K562 (cell line): ENCODE measurements at regions not wholly inside any gene's neighbourhood (a gene's known extent, or its start where the extent isn't known, plus 50 kb on each side); places are given as distances from the start of the nearest gene placed in this dataset.

Experiments used
- ATAC-seq: fragments of 200-7000 bp; cut with Tn5 transposase; 3 replicates; pipeline ENCODE4 v1.9.1; 2020; ENCODE audit warnings: moderate library complexity
- BruUV-seq: library from RNA; stranded (reverse); fragments of 400-500 nt; replicated peaks from 2 replicates; lab custom pipeline; 2021; lab: Mats Ljungman, UMichigan
- CTCF ChIA-PET: fragments of 300-600 bp; formaldehyde crosslinking; extraction: SDS; loops from one replicate; lab custom pipeline; 2021; ENCODE audit warnings: low intra/inter-chr PET ratio; lab: Yijun Ruan, JAX
- POLR2A ChIA-PET: fragments of 300-600, 350-650 bp; sonication (Branson Sonifier 250); formaldehyde crosslinking; extraction: SDS; loops from one replicate; lab custom pipeline; 2021; ENCODE audit warnings: antibody characterized with exemption, inconsistent platforms; lab: Yijun Ruan, JAX
- DNase-seq, 4 experiments: peaks; one replicate each; pipeline versions ENCODE4 v3.0.0 to v3.0.0-alpha.2; 2011 to 2018; ENCODE audit warnings: low spot score in 3 of 4, mixed read lengths in 3 of 4; ENCODE audit errors: extremely low read depth in 1 of 4
- FAIRE-seq: peaks from 2 replicates; lab custom pipeline; 2011; peaks lifted over from hg19 to GRCh38; lab: Jason Lieb, UNC
- H2AFZ ChIP-seq: 2 replicates; pipeline ENCODE4 v1.6.0; 2011; ENCODE audit warnings: low read depth, low read length, control low read depth, inconsistent platforms
- H3K27ac ChIP-seq: fragments of 200-600 bp; 3 replicates; pipeline ENCODE4 v1.8.0; 2011; ENCODE audit warnings: low read depth, mild to moderate bottlenecking, control low read depth, inconsistent platforms, low read length, moderate library complexity, mixed read lengths; ENCODE audit errors: extremely low read depth
- H3K27me3 ChIP-seq, 2 experiments: fragments of 300-600 bp in 1 of 2; 2 replicates in 1 of 2; 3 replicates in 1 of 2; pipeline versions ENCODE4 v1.6.0 to v1.8.0; 2011; ENCODE audit warnings: inconsistent platforms in 2 of 2, low read length in 2 of 2, mild to moderate bottlenecking in 1 of 2, mixed read lengths in 1 of 2, moderate library complexity in 1 of 2; ENCODE audit not compliant: control insufficient read depth in 2 of 2, insufficient read depth in 2 of 2
- H3K36me3 ChIP-seq: fragments of 300-600 bp; 3 replicates; pipeline ENCODE4 v1.8.0; 2011; ENCODE audit warnings: mild to moderate bottlenecking, low read length, inconsistent platforms; ENCODE audit not compliant: control insufficient read depth, insufficient read depth
- H3K4me1 ChIP-seq, 2 experiments: fragments of 200-600 bp in 1 of 2; replicated peaks in 1 of 2; 2 replicates in 1 of 2; 3 replicates in 1 of 2; pipeline versions ENCODE4 v1.5.1 to v1.8.0; 2011; ENCODE audit warnings: inconsistent platforms in 2 of 2, low read length in 2 of 2, mild to moderate bottlenecking in 1 of 2, mixed read lengths in 1 of 2, moderate library complexity in 1 of 2; ENCODE audit not compliant: control insufficient read depth in 2 of 2, insufficient read depth in 2 of 2
- H3K4me2 ChIP-seq: 2 replicates; pipeline ENCODE4 v1.6.1; 2011; ENCODE audit warnings: low read length, control low read depth, inconsistent platforms, mixed read lengths; ENCODE audit not compliant: insufficient read depth
- H3K4me3 ChIP-seq: fragments of 200-600 bp; sonication (generic), shearing (Covaris generic); 2 replicates; pipeline ENCODE4 v1.5.1; 2016; ENCODE audit warnings: control low read depth, inconsistent platforms
- H3K79me2 ChIP-seq: fragments of 200-600 bp; 3 replicates; pipeline ENCODE4 v1.8.0; 2011; ENCODE audit warnings: low read length, inconsistent platforms; ENCODE audit not compliant: control insufficient read depth, insufficient read depth
- H3K9ac ChIP-seq, 2 experiments: 2 replicates each; pipeline versions ENCODE4 v1.6.0 to v1.6.1; 2011; ENCODE audit warnings: low read depth in 2 of 2, low read length in 2 of 2, control low read depth in 1 of 2, inconsistent platforms in 1 of 2, mild to moderate bottlenecking in 1 of 2, mixed read lengths in 1 of 2; ENCODE audit not compliant: insufficient read depth in 1 of 2
- H3K9me1 ChIP-seq: one replicate; pipeline ENCODE4 v1.6.0; 2011; ENCODE audit warnings: inconsistent platforms, mild to moderate bottlenecking, low read length, moderate library complexity; ENCODE audit not compliant: control insufficient read depth, insufficient read depth
- H3K9me3 ChIP-seq: replicated peaks from 2 replicates; pipeline ENCODE4 v1.5.1; 2011; ENCODE audit warnings: low read depth, low read length, inconsistent platforms; ENCODE audit not compliant: control insufficient read depth, insufficient read depth
- H4K20me1 ChIP-seq: replicated peaks from 2 replicates; pipeline ENCODE4 v1.6.1; 2011; ENCODE audit warnings: low read length, inconsistent platforms, mixed read lengths; ENCODE audit not compliant: control insufficient read depth, insufficient read depth
- CBFB ChIP-seq: sonication (generic); formaldehyde crosslinking; IDR thresholded peaks from 2 replicates; pipeline ENCODE4 v1.4.0; 2020; ENCODE audit warnings: mild to moderate bottlenecking, missing genetic modification reagents
- DLX4 ChIP-seq: fragments of 250-450 bp; sonication (Bioruptor Pico); IDR thresholded peaks from 2 replicates; pipeline ENCODE4 v1.6.1; 2021; ENCODE audit warnings: mild to moderate bottlenecking
- HMG20A ChIP-seq: fragments of 450-650 bp; formaldehyde crosslinking; conservative IDR thresholded peaks from 2 replicates; pipeline ENCODE4 v1.4.0; 2020; ENCODE audit warnings: mild to moderate bottlenecking, mixed read lengths
- RUNX1 ChIP-seq: sonication (generic); IDR thresholded peaks from 2 replicates; pipeline ENCODE4 v1.6.1; 2016; ENCODE audit warnings: antibody characterized with exemption, low read depth
- TAF1 ChIP-seq: IDR thresholded peaks from 2 replicates; pipeline ENCODE4 v1.6.1; 2011; ENCODE audit warnings: mild to moderate bottlenecking, low read length, moderate library complexity; ENCODE audit not compliant: insufficient read depth, control insufficient read depth, severe bottlenecking; ENCODE audit errors: extremely low read depth
- ZNF217 ChIP-seq: sonication (generic); formaldehyde crosslinking; IDR thresholded peaks from 2 replicates; pipeline ENCODE4 v1.8.0; 2022; ENCODE audit warnings: mild to moderate bottlenecking, missing genetic modification reagents
- ZNF253 ChIP-seq: fragments of 250-450 bp; sonication (Bioruptor Pico); conservative IDR thresholded peaks from 2 replicates; pipeline ENCODE4 v1.6.1; 2021; ENCODE audit warnings: mild to moderate bottlenecking
- ZNF695 ChIP-seq: fragments of 450-650 bp; formaldehyde crosslinking; IDR thresholded peaks from 2 replicates; pipeline ENCODE4 v1.4.0; 2020; ENCODE audit warnings: mild to moderate bottlenecking, moderate library complexity
- WGBS: fragments of 100-300 bp; shearing (Covaris generic); methylation state at CpG from one replicate; pipeline ENCODE4 v1.1.6; 2016; ENCODE audit warnings: low coverage, mixed read lengths; ENCODE audit not compliant: insufficient coverage; ENCODE audit errors: missing lambda C conversion rate; 5-methylcytosine and 5-hydroxymethylcytosine counted together
- in situ Hi-C: fragments of 300-500 bp; cut with MboI; formaldehyde crosslinking; loops from 4 replicates; pipeline ENCODE4 v1.15.0; 2018; ENCODE audit warnings: inconsistent platforms, mixed read lengths
- intact Hi-C: fragments of 100-400 bp; cut with micrococcal nuclease; formaldehyde crosslinking; loops from 2 replicates; pipeline ENCODE4 v1.14.2; 2022
- TF ChIP-seq, protein P1 (sequence below), 3 experiments: fragments of 200-800 bp in 1 of 3; sonication (Bioruptor generic) in 1 of 3; sonication (generic) in 1 of 3; formaldehyde crosslinking in 1 of 3; IDR thresholded peaks; 2 replicates each; pipeline versions ENCODE4 v1.6.1 to v1.8.0; 2016 to 2022; ENCODE audit warnings: mild to moderate bottlenecking in 2 of 3, missing compliant biosample characterization in 2 of 3, missing genetic modification characterization in 2 of 3, missing genetic modification reagents in 1 of 3

DNA sequence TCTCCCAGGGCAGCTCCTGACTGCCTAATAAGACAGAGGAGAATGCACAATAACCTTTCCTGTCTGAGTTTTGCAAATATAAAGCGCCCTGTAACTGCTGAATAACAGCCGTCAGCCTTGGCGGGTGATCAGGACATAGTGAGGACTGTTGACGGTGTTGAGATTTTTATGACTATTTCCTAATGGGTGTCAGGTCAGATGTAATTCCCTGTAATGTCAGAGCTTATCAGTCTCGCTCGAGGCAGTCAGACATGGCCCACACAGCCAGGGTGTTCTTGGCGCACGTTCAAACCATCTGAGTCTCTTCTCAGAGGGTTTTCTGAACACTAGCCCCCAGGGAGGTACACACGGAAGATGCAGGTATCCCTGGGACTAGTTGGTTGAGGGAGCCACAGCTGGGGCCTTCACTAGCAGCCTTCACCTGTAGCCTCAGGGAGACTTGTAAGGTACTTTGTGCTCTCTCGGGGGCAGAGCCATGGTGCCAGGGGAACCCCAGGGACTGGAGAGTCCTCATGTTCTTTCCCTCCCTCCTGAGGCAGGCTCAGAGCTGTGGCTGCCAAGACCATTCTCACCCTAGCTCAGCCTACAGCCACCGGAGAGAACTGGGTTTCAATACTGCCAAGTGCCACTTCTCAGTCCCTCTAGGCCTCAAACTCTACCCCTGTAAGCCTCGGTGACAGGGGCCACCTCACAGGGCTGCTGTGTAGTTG is 213.1 kb downstream of the UQCRFS1 start:
- H3K9me1 ChIP-seq, result no peaks in the 10 kb centered on the region
- in situ Hi-C loops (no loop called here), intact Hi-C loops (no loop called here)
- H3K27me3 ChIP-seq, result peaks cover 4 to 11% of the 10 kb centered on the region in 2 experiments; a peak in 4 of 5 replicates
- ChIA-PET CTCF (no interaction called here), POLR2A (interaction anchor here (1.1 kb wide), 1 partner anchor 10 kb away, joined by 3 read pairs; no protein-coding TSS in a partner anchor)
- H3K9ac ChIP-seq, result no peak overlapping the region
- H2AFZ ChIP-seq, result no peak overlapping the region
- no peaks in the 10 kb centered on the region for H3K4me1 ChIP-seq
- no peak overlapping the region for H3K27ac ChIP-seq
- no peak for ATAC-seq
- H4K20me1 ChIP-seq, result no peaks in the 10 kb centered on the region
- no peak for FAIRE-seq
- no peaks in the 10 kb centered on the region for H3K79me2 ChIP-seq
- H3K9me3 ChIP-seq, result no peaks in the 10 kb centered on the region
- no TSS peak for BruUV-seq
- H3K4me3 ChIP-seq, result no peak overlapping the region
- WGBS, result under 1% methylated on average over 12 of the region's 12 CpGs
- H3K4me2 ChIP-seq, result no peak overlapping the region
- DNase-seq, result no peak
- TF ChIP-seq HMG20A (CRISPR knock-in tag), result no peak
- no peak for TF ChIP-seq TAF1
- TF ChIP-seq ZNF217 (CRISPR knock-in tag), result no peak
- TF ChIP-seq RUNX1, result no peak
- no peaks in the 10 kb centered on the region for H3K36me3 ChIP-seq

- ChIA-PET POLR2A (no interaction called here), CTCF (no interaction called here)
- no peaks in the 10 kb centered on the region for H4K20me1 ChIP-seq
- FAIRE-seq (no peak), ATAC-seq (no peak), DNase-seq (no peak)
- H3K27ac ChIP-seq, result no peak overlapping the region
- H3K36me3 ChIP-seq, result no peaks in the 10 kb centered on the region
- WGBS, result 5% methylated on average over 5 of the region's 6 CpGs
- H2AFZ ChIP-seq, result no peak overlapping the region
- no peaks in the 10 kb centered on the region for H3K79me2 ChIP-seq
- H3K4me2 ChIP-seq, result no peak overlapping the region
- H3K9me1 ChIP-seq, result no peaks in the 10 kb centered on the region
- in situ Hi-C loops, result no loop called here
- peaks cover 4 to 11% of the 10 kb centered on the region in 2 experiments; a peak in 4 of 5 replicates for H3K27me3 ChIP-seq
- intact Hi-C loops, result no loop called here
- BruUV-seq, result no TSS peak
- H3K9me3 ChIP-seq, result no peaks in the 10 kb centered on the region
- TF ChIP-seq CBFB, result no peak
- no peak for TF ChIP-seq ZNF695 (CRISPR knock-in tag)
- no peak for TF ChIP-seq ZNF253 (CRISPR knock-in tag)
- TF ChIP-seq, protein P1, sequence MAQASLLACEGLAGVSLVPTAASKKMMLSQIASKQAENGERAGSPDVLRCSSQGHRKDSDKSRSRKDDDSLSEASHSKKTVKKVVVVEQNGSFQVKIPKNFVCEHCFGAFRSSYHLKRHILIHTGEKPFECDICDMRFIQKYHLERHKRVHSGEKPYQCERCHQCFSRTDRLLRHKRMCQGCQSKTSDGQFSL (CRISPR knock-in tag; IDR thresholded peaks at IDR 0.05), result no peak
- TF ChIP-seq, protein P1 (tag; IDR thresholded peaks at IDR 0.05), result no peak
- TF ChIP-seq DLX4 (CRISPR knock-in tag), result no peak
- no peak overlapping the region for H3K4me3 ChIP-seq
- no peak overlapping the region for H3K9ac ChIP-seq
- H3K4me1 ChIP-seq, result no peaks in the 10 kb centered on the region
Observed at GRCh38 chr19:28998974-28999373, 214.0 kb downstream of the UQCRFS1 start.
